H1 (cell line): ENCODE measurements at regions not wholly inside any gene's neighbourhood (a gene's known extent, or its start where the extent isn't known, plus 50 kb on each side); places are given as distances from the start of the nearest gene placed in this dataset.

Source experiments
- NANOG ChIP-seq: IDR thresholded peaks from 2 replicates; pipeline ENCODE4 v1.6.1; 2011; ENCODE audit warnings: low read length, low read depth, mild to moderate bottlenecking, inconsistent platforms; ENCODE audit not compliant: insufficient read depth, poor library complexity, severe bottlenecking
- RAD21 ChIP-seq, 2 experiments: IDR thresholded peaks in 1 of 2; conservative IDR thresholded peaks in 1 of 2; 2 replicates each; pipeline ENCODE4 v1.6.1; 2011; ENCODE audit warnings: low read depth in 2 of 2, low read length in 2 of 2, improper control_type of control experiment in 1 of 2, inconsistent platforms in 1 of 2, mild to moderate bottlenecking in 1 of 2, moderate library complexity in 1 of 2
- RFX5 ChIP-seq: IDR thresholded peaks from 2 replicates; pipeline ENCODE4 v1.6.1; 2011; ENCODE audit warnings: low read depth, low read length, improper control_type of control experiment, borderline replicate concordance
- SP2 ChIP-seq: IDR thresholded peaks from 2 replicates; pipeline ENCODE4 v1.6.1; 2012; ENCODE audit warnings: mild to moderate bottlenecking, low read length, inconsistent platforms

DNA sequence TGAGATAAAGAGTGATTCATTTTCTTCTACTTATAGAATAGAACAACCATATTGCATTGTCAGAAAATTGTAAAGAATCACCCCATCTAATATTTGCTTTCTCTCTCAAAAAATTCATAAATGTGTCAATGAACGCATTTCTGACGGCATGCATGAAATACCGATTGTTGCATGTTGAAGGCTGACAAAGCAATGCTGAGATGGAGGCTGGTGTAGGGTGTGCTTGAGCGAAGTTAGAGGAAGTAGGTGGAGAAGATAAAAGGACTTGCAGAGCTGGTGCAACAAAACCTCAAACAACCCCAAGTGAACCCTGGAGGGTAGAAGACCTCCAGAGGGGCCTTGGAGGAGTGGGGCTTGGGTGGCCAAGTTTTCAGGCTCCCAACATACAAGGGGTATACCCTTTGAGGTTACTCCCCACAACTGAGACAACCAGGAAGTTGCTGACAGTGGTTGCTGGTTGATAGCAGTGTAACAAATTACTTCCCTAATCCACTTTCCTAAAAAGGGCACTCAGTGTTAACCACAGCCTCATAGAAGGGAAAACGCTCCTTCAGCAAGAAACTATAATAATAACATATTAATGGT is 452.7 kb downstream of the NLGN4X start (continued):
- no peak for TF ChIP-seq RAD21 (IDR thresholded peaks at IDR 0.05 in 1 of 2, conservative IDR thresholded peaks at IDR 0.05 in 1 of 2; ENCODE audit: low read depth in 2 of 2, low read length in 2 of 2)
- TF ChIP-seq NANOG: no peak
- no peak for TF ChIP-seq SP2
- no peak for TF ChIP-seq RFX5
- TF ChIP-seq, all 59 proteins: peak for 0
